GM19239 (cell line): ENCODE measurements at regions not wholly inside any gene's neighbourhood (a gene's known extent, or its start where the extent isn't known, plus 50 kb on each side); places are given as distances from the start of the nearest gene placed in this dataset.

ENCODE experiments used
- DNase-seq: peaks from one replicate; pipeline ENCODE4 v3.0.0; 2011; ENCODE audit warnings: low spot score; ENCODE audit not compliant: insufficient read length
- FAIRE-seq: peaks from 2 replicates; lab custom pipeline; 2011; peaks lifted over from hg19 to GRCh38; lab: Jason Lieb, UNC

- no peak for FAIRE-seq
These were observed 74.0 kb upstream of the RARB start for GRCh38 chr3:25354071-25354470.

DNA sequence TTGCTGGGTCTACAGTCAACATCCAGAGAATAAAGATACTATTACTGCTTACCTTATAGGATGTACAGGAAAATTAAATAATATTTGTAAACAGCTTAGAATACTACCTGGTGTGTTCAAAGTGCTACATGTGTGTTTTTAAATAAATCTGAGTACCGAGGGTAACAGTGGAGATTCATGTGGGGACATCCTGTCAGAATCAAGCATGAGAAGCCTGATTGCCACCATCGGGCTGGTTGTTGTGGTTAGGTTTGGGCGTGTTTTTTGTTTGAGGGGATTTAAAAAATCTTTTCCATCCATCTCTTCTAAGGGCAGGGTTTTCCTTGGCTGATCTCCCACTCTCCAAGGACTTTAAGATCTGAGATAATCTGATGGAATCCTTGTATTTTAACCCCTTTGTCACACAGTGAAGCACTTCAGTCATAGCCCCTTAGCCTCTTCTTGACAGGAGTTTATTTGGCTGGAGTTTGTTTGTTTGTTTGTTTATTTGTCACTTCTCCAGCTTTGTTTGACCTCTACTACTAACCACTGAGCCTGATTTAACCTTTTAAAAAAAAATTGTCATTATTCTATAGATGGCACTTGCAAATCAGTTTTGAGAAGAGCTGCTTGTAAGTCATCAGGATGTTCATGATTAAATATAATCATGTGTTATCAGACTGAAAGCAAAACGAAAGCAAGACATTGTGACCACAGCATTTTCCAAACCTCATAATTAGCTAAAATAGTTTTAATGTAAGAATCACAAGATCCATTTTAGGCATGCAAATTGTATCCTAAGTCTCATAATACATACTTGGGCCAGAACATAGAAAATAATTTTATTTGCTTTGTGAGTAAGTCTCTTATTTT lies 72.8 kb upstream of the RARB start:
- FAIRE-seq (no peak), DNase-seq (no peak)

More at GRCh38 chr3:25354071-25354470, 74.0 kb upstream of the RARB start:
- no peak for DNase-seq

DNA sequence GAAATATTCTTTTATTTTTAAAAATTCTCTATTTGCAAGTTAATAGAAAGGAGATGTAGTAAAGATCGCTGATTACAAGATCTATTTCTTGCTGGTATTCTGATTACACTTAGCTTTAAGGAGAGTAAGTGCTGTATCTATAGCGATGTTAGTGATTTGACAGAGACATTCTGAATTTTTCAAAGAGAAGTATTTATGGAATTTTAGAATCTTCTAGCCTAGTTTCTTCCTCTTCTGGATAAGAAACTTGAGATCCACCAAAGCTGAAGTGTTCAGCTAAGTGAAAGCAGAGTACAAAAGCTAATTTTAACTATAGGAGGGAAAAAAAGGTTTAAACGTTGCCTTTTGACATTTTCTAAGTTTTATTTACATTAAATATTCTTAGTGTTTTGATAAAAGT lies 72.1 kb upstream of the RARB start:
- DNase-seq: no peak
- FAIRE-seq: no peak

- no peak for DNase-seq
- no peak for FAIRE-seq
These were observed 65.9 kb upstream of the RARB start for GRCh38 chr3:25362118-25362517.

DNA sequence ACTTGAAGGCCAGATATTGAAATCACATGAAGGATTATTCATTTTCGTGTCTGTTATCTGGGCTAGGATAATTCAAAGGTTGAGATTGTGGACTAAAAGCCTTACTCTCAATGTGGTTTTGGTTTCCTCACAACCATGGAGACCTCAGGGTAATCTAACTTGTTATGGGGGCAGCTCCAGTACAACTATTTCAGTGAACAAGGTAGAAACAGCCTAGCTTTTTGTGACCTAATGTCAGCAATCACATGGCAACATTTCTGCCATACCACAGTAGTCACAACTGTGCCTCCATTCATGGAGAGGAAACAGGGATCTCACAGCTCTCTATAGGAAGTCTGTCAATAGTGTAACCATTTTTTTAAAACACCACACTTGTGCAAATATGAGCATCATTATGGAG lies 62.4 kb upstream of the RARB start:
- FAIRE-seq: no peak
- no peak for DNase-seq

DNA sequence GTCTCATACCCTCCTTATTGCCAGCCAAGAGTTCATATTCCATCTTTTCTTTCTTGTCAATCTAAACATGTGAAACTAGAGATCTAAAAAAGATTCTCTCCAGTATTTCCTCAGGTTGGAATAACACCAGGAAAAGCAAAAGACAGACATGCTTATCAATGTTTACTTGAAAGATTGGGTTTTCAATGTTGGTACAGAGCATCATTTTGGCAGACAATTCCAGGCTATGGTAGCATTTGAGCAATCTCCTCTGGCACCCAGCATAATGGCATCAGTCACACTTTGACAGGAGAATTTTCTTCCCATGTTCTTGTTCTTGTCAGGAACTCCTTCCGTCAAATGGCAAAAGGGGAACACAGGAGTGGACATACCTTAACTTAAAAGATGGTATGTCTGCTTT lies 61.0 kb upstream of the RARB start:
- no peak for DNase-seq
- no peak for FAIRE-seq

DNA sequence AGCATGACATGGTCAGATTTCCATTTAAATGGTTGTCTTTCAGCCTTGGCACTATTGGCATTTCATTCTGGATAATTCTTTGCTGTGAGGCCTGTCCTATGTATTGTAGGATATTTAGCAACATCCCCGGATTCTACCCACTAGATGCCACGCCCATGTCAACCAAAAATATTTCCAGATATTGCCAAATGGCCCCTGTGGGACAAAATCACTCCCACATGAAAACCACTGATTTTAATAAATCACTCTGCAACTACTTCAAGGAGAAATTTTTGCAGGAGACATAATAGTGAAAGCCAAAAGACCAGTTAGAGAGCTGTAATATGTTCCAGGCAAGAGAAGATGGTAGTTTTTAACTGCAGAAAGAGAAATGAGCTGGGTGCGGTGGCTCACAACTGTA lies 55.9 kb upstream of the RARB start:
- DNase-seq: no peak

GRCh38 chr3:25376340-25376739 lies 51.7 kb upstream of the RARB start:
- DNase-seq (no peak), FAIRE-seq (no peak)

More for the DNA sequence above, 55.9 kb upstream of the RARB start:
- no peak for FAIRE-seq

DNA sequence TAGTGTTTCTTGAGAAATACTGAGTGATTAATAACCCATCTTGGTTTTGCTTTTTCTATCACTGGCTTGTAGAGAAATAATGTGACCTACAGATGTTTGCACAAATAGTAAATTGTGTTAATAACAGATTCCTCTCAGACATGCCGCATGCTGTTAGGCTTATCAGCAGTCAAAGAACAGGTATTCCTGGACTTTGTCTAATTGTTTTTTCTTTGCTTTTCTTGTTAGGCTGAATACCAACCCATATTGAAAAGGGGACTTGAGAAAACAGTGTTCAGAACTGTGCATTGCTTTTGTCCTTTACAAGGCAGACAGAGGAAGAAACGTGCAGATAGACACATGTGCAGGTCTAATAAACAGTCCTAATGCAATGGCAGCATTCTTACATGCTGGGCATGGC lies 51.0 kb upstream of the RARB start:
- DNase-seq: no peak
- FAIRE-seq: no peak
